K562 (cell line): ENCODE measurements at regions not wholly inside any gene's neighbourhood (a gene's known extent, or its start where the extent isn't known, plus 50 kb on each side); places are given as distances from the start of the nearest gene placed in this dataset.

Experiments used
- ATAC-seq: fragments of 200-7000 bp; cut with Tn5 transposase; 3 replicates; pipeline ENCODE4 v1.9.1; 2020; ENCODE audit warnings: moderate library complexity
- BruUV-seq: library from RNA; stranded (reverse); fragments of 400-500 nt; replicated peaks from 2 replicates; lab custom pipeline; 2021; lab: Mats Ljungman, UMichigan
- CTCF ChIA-PET: fragments of 300-600 bp; formaldehyde crosslinking; extraction: SDS; loops from one replicate; lab custom pipeline; 2021; ENCODE audit warnings: low intra/inter-chr PET ratio; lab: Yijun Ruan, JAX
- POLR2A ChIA-PET: fragments of 300-600, 350-650 bp; sonication (Branson Sonifier 250); formaldehyde crosslinking; extraction: SDS; loops from one replicate; lab custom pipeline; 2021; ENCODE audit warnings: antibody characterized with exemption, inconsistent platforms; lab: Yijun Ruan, JAX
- DNase-seq, 4 experiments: peaks; one replicate each; pipeline versions ENCODE4 v3.0.0 to v3.0.0-alpha.2; 2011 to 2018; ENCODE audit warnings: low spot score in 3 of 4, mixed read lengths in 3 of 4; ENCODE audit errors: extremely low read depth in 1 of 4
- FAIRE-seq: peaks from 2 replicates; lab custom pipeline; 2011; peaks lifted over from hg19 to GRCh38; lab: Jason Lieb, UNC
- H2AFZ ChIP-seq: 2 replicates; pipeline ENCODE4 v1.6.0; 2011; ENCODE audit warnings: low read depth, low read length, control low read depth, inconsistent platforms
- H3K27ac ChIP-seq: fragments of 200-600 bp; 3 replicates; pipeline ENCODE4 v1.8.0; 2011; ENCODE audit warnings: low read depth, mild to moderate bottlenecking, control low read depth, inconsistent platforms, low read length, moderate library complexity, mixed read lengths; ENCODE audit errors: extremely low read depth
- H3K27me3 ChIP-seq, 2 experiments: fragments of 300-600 bp in 1 of 2; 2 replicates in 1 of 2; 3 replicates in 1 of 2; pipeline versions ENCODE4 v1.6.0 to v1.8.0; 2011; ENCODE audit warnings: inconsistent platforms in 2 of 2, low read length in 2 of 2, mild to moderate bottlenecking in 1 of 2, mixed read lengths in 1 of 2, moderate library complexity in 1 of 2; ENCODE audit not compliant: control insufficient read depth in 2 of 2, insufficient read depth in 2 of 2
- H3K36me3 ChIP-seq: fragments of 300-600 bp; 3 replicates; pipeline ENCODE4 v1.8.0; 2011; ENCODE audit warnings: mild to moderate bottlenecking, low read length, inconsistent platforms; ENCODE audit not compliant: control insufficient read depth, insufficient read depth
- H3K4me1 ChIP-seq, 2 experiments: fragments of 200-600 bp in 1 of 2; replicated peaks in 1 of 2; 2 replicates in 1 of 2; 3 replicates in 1 of 2; pipeline versions ENCODE4 v1.5.1 to v1.8.0; 2011; ENCODE audit warnings: inconsistent platforms in 2 of 2, low read length in 2 of 2, mild to moderate bottlenecking in 1 of 2, mixed read lengths in 1 of 2, moderate library complexity in 1 of 2; ENCODE audit not compliant: control insufficient read depth in 2 of 2, insufficient read depth in 2 of 2
- H3K4me2 ChIP-seq: 2 replicates; pipeline ENCODE4 v1.6.1; 2011; ENCODE audit warnings: low read length, control low read depth, inconsistent platforms, mixed read lengths; ENCODE audit not compliant: insufficient read depth
- H3K4me3 ChIP-seq: fragments of 200-600 bp; sonication (generic), shearing (Covaris generic); 2 replicates; pipeline ENCODE4 v1.5.1; 2016; ENCODE audit warnings: control low read depth, inconsistent platforms
- H3K79me2 ChIP-seq: fragments of 200-600 bp; 3 replicates; pipeline ENCODE4 v1.8.0; 2011; ENCODE audit warnings: low read length, inconsistent platforms; ENCODE audit not compliant: control insufficient read depth, insufficient read depth
- H3K9ac ChIP-seq, 2 experiments: 2 replicates each; pipeline versions ENCODE4 v1.6.0 to v1.6.1; 2011; ENCODE audit warnings: low read depth in 2 of 2, low read length in 2 of 2, control low read depth in 1 of 2, inconsistent platforms in 1 of 2, mild to moderate bottlenecking in 1 of 2, mixed read lengths in 1 of 2; ENCODE audit not compliant: insufficient read depth in 1 of 2
- H3K9me1 ChIP-seq: one replicate; pipeline ENCODE4 v1.6.0; 2011; ENCODE audit warnings: inconsistent platforms, mild to moderate bottlenecking, low read length, moderate library complexity; ENCODE audit not compliant: control insufficient read depth, insufficient read depth
- H3K9me3 ChIP-seq: replicated peaks from 2 replicates; pipeline ENCODE4 v1.5.1; 2011; ENCODE audit warnings: low read depth, low read length, inconsistent platforms; ENCODE audit not compliant: control insufficient read depth, insufficient read depth
- H4K20me1 ChIP-seq: replicated peaks from 2 replicates; pipeline ENCODE4 v1.6.1; 2011; ENCODE audit warnings: low read length, inconsistent platforms, mixed read lengths; ENCODE audit not compliant: control insufficient read depth, insufficient read depth
- CBX8 ChIP-seq: fragments of 200-600 bp; sonication (generic); IDR thresholded peaks from 2 replicates; pipeline ENCODE4 v1.6.1; 2012; ENCODE audit warnings: borderline replicate concordance, mixed run types, low read depth, mild to moderate bottlenecking, moderate library complexity, mixed read lengths, low read length, control low read depth, inconsistent platforms; ENCODE audit not compliant: poor library complexity, severe bottlenecking; ENCODE audit errors: extremely low read depth
- CC2D1A ChIP-seq: fragments of 450-650 bp; IDR thresholded peaks from 2 replicates; pipeline ENCODE4 v1.6.1; 2017; ENCODE audit warnings: mild to moderate bottlenecking
- IFI16 ChIP-seq: fragments of 250-450 bp; sonication (Bioruptor Pico); IDR thresholded peaks from 2 replicates; pipeline ENCODE4 v2.1.2; 2022; ENCODE audit warnings: mild to moderate bottlenecking, inconsistent platforms
- MCM7 ChIP-seq, 2 experiments: fragments of 450-650 bp; IDR thresholded peaks; 2 replicates each; pipeline ENCODE4 v1.6.1; 2016 to 2018
- MECOM ChIP-seq: fragments of 250-450 bp; sonication (Bioruptor Pico); IDR thresholded peaks from 2 replicates; pipeline ENCODE4 v1.8.0; 2022; ENCODE audit warnings: inconsistent platforms
- NEUROD1 ChIP-seq: fragments of 150-350 bp; IDR thresholded peaks from 2 replicates; pipeline ENCODE4 v1.6.1; 2014; ENCODE audit warnings: borderline replicate concordance, low read length, low read depth; ENCODE audit not compliant: partially characterized antibody
- PBX2 ChIP-seq, 2 experiments: IDR thresholded peaks in 1 of 2; conservative IDR thresholded peaks in 1 of 2; 2 replicates each; pipeline ENCODE4 v1.6.1; 2016; ENCODE audit warnings: low read depth in 2 of 2, mild to moderate bottlenecking in 1 of 2, missing compliant biosample characterization in 1 of 2, missing genetic modification characterization in 1 of 2, moderate library complexity in 1 of 2
- PCBP1 ChIP-seq: fragments of 200-400 bp; formaldehyde crosslinking; IDR thresholded peaks from 2 replicates; pipeline ENCODE4 v1.6.1; 2018; ENCODE audit warnings: mild to moderate bottlenecking, low read depth, low read length; ENCODE audit not compliant: poor library complexity, severe bottlenecking
- TEAD2 ChIP-seq: fragments of 450-650 bp; IDR thresholded peaks from 2 replicates; pipeline ENCODE4 v1.6.1; 2016; ENCODE audit warnings: missing genetic modification characterization, control low read depth, missing compliant biosample characterization
- U2AF2 ChIP-seq: fragments of 200-400 bp; formaldehyde crosslinking; optimal IDR thresholded peaks from 2 replicates; pipeline ENCODE3; 2017; ENCODE audit warnings: low read depth, mild to moderate bottlenecking, low read length
- ZNF165 ChIP-seq: fragments of 250-450 bp; sonication (Bioruptor Pico); IDR thresholded peaks from 2 replicates; pipeline ENCODE4 v1.4.0; 2020; ENCODE audit warnings: borderline replicate concordance
- ZNF282 ChIP-seq: sonication (generic); formaldehyde crosslinking; IDR thresholded peaks from 2 replicates; pipeline ENCODE4 v1.8.1; 2023; ENCODE audit warnings: missing genetic modification reagents
- ZNF407 ChIP-seq: fragments of 450-650 bp; IDR thresholded peaks from 2 replicates; pipeline ENCODE4 v1.6.1; 2016; ENCODE audit warnings: low read depth
- ZNF57 ChIP-seq: fragments of 450-650 bp; formaldehyde crosslinking; IDR thresholded peaks from 2 replicates; pipeline ENCODE4 v1.4.0; 2020; ENCODE audit warnings: mild to moderate bottlenecking, moderate library complexity
- in situ Hi-C: fragments of 300-500 bp; cut with MboI; formaldehyde crosslinking; loops from 4 replicates; pipeline ENCODE4 v1.15.0; 2018; ENCODE audit warnings: inconsistent platforms, mixed read lengths
- intact Hi-C: fragments of 100-400 bp; cut with micrococcal nuclease; formaldehyde crosslinking; loops from 2 replicates; pipeline ENCODE4 v1.14.2; 2022

- H3K4me2 ChIP-seq: no peak overlapping the region
- H3K79me2 ChIP-seq: no peaks in the 10 kb centered on the region
- ChIA-PET POLR2A (no interaction called here), CTCF (no interaction called here)
- intact Hi-C loops (no loop called here), in situ Hi-C loops (no loop called here)
- ATAC-seq (no peak), FAIRE-seq (no peak), DNase-seq (no peak)
- no peak overlapping the region for H2AFZ ChIP-seq
- H3K9ac ChIP-seq: no peak overlapping the region
- no peaks in the 10 kb centered on the region for H3K4me1 ChIP-seq
- BruUV-seq: no TSS peak
- no peaks in the 10 kb centered on the region; the same call in 1 of the 2 replicates for H3K9me3 ChIP-seq
- no peak overlapping the region for H3K27ac ChIP-seq
- H3K9me1 ChIP-seq: no peaks in the 10 kb centered on the region
- H3K27me3 ChIP-seq: no peaks in the 10 kb centered on the region
- no peaks in the 10 kb centered on the region for H3K36me3 ChIP-seq
- no peak overlapping the region for H3K4me3 ChIP-seq
- H4K20me1 ChIP-seq: no peaks in the 10 kb centered on the region
- TF ChIP-seq MCM7 (IDR thresholded peaks at IDR 0.05) (no peak), IFI16 (no peak), PCBP1 (no peak), PBX2 (CRISPR knock-in tag; IDR thresholded peaks at IDR 0.05; ENCODE audit: low read depth) (no peak), PBX2 (tag; conservative IDR thresholded peaks at IDR 0.05; ENCODE audit: low read depth) (no peak), ZNF165 (no peak), CBX8 (no peak), CC2D1A (no peak), ZNF282 (CRISPR knock-in tag) (no peak), NEUROD1 (no peak), U2AF2 (no peak), ZNF57 (CRISPR knock-in tag) (no peak), TEAD2 (tag) (no peak), ZNF407 (no peak), MECOM (CRISPR knock-in tag) (no peak)
Measured at GRCh38 chr11:24348908-24349307, 147.9 kb upstream of the LUZP2 start.
